ENCODE measurements at regions not wholly inside any gene's neighbourhood (a gene's known extent, or its start where the extent isn't known, plus 50 kb on each side); places are given as distances from the start of the nearest gene placed in this dataset.

- TF ChIP-seq, protein P1, sequence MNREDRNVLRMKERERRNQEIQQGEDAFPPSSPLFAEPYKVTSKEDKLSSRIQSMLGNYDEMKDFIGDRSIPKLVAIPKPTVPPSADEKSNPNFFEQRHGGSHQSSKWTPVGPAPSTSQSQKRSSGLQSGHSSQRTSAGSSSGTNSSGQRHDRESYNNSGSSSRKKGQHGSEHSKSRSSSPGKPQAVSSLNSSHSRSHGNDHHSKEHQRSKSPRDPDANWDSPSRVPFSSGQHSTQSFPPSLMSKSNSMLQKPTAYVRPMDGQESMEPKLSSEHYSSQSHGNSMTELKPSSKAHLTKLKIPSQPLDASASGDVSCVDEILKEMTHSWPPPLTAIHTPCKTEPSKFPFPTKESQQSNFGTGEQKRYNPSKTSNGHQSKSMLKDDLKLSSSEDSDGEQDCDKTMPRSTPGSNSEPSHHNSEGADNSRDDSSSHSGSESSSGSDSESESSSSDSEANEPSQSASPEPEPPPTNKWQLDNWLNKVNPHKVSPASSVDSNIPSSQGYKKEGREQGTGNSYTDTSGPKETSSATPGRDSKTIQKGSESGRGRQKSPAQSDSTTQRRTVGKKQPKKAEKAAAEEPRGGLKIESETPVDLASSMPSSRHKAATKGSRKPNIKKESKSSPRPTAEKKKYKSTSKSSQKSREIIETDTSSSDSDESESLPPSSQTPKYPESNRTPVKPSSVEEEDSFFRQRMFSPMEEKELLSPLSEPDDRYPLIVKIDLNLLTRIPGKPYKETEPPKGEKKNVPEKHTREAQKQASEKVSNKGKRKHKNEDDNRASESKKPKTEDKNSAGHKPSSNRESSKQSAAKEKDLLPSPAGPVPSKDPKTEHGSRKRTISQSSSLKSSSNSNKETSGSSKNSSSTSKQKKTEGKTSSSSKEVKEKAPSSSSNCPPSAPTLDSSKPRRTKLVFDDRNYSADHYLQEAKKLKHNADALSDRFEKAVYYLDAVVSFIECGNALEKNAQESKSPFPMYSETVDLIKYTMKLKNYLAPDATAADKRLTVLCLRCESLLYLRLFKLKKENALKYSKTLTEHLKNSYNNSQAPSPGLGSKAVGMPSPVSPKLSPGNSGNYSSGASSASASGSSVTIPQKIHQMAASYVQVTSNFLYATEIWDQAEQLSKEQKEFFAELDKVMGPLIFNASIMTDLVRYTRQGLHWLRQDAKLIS (CRISPR knock-in tag; IDR thresholded peaks at IDR 0.05) = no peak
- TF ChIP-seq SMAD2 (IDR thresholded peaks at IDR 0.05; ENCODE audit: low read depth, low read length) (no peak), MEF2A (IDR thresholded peaks at IDR 0.05; ENCODE audit: control insufficient read depth, low read depth, low read length) (no peak), ZNF57 (CRISPR knock-in tag; IDR thresholded peaks at IDR 0.05) (no peak), NR2F6 (CRISPR knock-in tag; IDR thresholded peaks at IDR 0.05) (no peak), PBX2 (CRISPR knock-in tag; IDR thresholded peaks at IDR 0.05; ENCODE audit: low read depth) (no peak), PBX2 (tag; conservative IDR thresholded peaks at IDR 0.05; ENCODE audit: low read depth) (no peak), ZNF407 (IDR thresholded peaks at IDR 0.05; ENCODE audit: low read depth) (no peak), XRCC5 (IDR thresholded peaks at IDR 0.05; ENCODE audit: low read depth, low read length) (no peak), ZNF445 (CRISPR knock-in tag; IDR thresholded peaks at IDR 0.05; ENCODE audit: low read depth) (no peak), ZNF766 (CRISPR knock-in tag; conservative IDR thresholded peaks at IDR 0.05) (no peak), RAD21 (CRISPR knock-in tag; conservative IDR thresholded peaks at IDR 0.05 in 1 of 2, IDR thresholded peaks at IDR 0.05 in 1 of 2) (no peak), NR2C1 (IDR thresholded peaks at IDR 0.05) (no peak), NR2C1 (tag; IDR thresholded peaks at IDR 0.05) (no peak), NELFE (IDR thresholded peaks at IDR 0.05; ENCODE audit: insufficient read depth, insufficient read length) (no peak)
These were observed 202.5 kb upstream of the SAMSN1 start (continued) for GRCh38 chr21:14748662-14749061.

Data from K562 (cell line).